CD4-positive, alpha-beta T cell treated with Interleukin-4 for 1 hour (primary cell): ENCODE measurements at regions not wholly inside any gene's neighbourhood (a gene's known extent, or its start where the extent isn't known, plus 50 kb on each side); places are given as distances from the start of the nearest gene placed in this dataset.

Experiments
- DNase-seq, 2 donors: peaks; one replicate each; pipeline ENCODE4 v3.0.0-alpha.2; 2020 to 2022

DNA sequence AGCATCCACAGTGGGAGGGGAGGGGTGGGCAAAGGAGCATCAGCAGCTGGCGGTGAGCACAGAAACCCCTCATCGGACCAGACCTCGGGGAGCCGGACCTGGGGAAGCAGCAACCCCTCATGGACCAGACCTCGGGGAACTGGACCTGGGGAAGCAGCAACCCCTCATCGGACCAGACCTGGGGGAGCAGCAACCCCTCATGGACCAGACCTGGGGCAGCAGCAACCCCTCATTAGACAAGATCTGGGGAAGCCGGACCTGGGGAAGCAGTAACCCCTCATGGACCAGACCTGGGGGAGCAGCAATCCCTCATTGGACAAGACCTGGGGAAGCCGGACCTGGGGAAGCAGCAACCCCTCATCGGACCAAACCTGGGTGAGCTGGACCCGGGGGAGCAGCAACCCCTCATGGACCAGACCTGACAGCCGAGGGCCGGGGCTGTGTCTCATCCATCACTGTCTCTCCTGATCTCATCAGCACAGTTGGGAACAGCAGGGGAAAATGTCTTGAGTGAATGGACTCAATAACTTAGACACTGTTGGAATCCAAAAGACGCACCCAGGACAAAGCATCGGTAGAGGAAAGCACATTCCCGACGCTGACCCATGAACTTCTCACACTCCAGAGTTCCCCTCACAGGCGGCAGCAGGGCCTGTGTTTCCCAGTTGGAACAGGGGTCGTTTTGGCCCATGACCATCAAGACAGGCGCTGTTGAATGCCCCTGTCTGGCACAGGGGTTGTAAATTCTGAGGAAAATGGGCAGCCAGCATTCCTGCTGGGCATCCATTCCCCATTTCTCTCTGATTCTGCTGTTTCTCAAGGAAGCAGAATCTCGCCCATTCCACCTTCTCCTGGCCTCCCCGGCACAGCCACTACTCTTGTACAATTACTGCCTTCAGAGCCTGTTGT lies 1494.6 kb downstream of the TBC1D22A start:
- DNase-seq: no peak

- no peak for DNase-seq
Measured at GRCh38 chr22:48256041-48256739, 1493.7 kb downstream of the TBC1D22A start.

GRCh38 chr22:48254311-48254873 lies 1491.9 kb downstream of the TBC1D22A start:
- no peak for DNase-seq

GRCh38 chr22:48253573-48253972 lies 1491.1 kb downstream of the TBC1D22A start:
- no peak for DNase-seq

DNA sequence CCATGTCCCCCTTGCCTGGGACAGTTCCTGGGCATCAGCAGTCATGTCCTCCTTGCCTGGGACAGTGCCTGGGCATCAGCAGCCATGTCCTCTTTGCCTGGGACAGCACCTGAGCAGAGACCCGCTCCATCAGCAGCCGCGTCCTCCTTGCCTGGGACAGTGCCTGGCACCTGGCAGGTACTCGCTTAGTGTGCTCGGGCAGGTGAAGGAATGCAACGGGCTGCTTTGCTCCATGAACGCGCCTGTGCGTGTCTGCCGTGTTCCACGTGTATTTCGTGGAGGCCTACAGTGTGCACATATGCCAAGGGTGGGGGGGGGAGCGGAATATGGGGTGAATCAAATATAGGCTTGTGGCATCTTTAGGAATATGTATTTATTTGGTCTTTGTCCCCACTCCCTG lies 1490.7 kb downstream of the TBC1D22A start:
- no peak for DNase-seq

GRCh38 chr22:48251629-48252028 lies 1489.2 kb downstream of the TBC1D22A start:
- no peak for DNase-seq

DNA sequence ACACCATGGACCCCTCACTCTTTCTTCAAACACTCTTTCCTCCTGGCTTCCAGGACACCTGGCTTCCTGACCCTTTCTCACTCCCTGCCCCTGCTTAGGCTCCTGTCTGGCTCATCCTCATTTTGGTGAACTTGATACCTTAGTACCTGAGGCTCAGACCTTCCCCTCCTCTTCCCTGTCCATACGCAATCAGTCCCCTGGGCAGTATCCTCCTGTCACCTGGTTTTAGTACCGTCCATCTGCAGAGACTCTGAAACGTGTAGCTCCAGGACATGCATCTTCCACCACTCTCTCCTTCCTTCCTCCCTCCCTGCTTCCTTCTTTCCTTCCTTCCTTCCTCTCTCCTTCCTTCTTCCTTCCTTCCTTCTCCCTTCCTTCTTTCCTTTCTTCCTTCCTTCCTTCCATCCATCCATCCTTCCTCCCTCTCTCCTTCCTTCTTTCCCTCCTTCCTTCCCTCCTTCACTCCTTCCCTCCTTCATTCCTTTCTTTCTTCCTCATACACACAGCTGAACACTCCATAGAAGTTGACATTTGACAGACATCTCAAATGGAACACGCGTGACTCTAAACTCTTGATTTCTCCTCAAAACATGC lies 1488.6 kb downstream of the TBC1D22A start:
- DNase-seq: no peak

- DNase-seq: no peak
Measured at GRCh38 chr22:48250286-48250895, 1487.9 kb downstream of the TBC1D22A start.

- no peak for DNase-seq
Measured at GRCh38 chr22:48249713-48250268, 1487.3 kb downstream of the TBC1D22A start.

DNA sequence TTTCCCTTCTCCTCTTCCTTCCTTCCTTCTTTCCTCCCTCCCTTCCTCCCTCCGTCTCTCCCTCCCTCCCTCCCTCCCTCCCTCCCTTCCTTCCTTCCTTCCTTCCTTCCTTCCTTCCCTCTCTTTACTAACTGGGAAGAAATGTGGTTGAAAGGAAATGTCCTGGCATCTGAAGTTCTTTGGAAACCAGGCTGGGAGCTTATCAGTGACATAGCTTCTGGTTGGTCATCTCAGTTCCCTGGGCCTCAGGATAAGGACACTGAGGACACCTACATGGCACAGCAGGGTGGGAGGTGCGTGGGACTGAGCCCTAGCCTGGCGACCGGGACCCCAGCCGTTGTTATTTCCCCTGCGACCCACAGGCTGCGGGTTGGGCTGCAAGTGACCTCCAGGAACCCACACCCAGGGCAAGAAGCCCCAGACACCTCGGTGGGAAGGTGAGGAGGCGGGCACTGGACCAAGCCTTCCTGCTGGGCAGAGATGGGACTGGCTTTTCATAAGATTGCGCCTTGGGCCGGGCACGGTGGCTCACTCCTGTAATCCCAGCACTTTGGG lies 1486.5 kb downstream of the TBC1D22A start:
- no peak for DNase-seq

GRCh38 chr22:48247829-48248228 lies 1485.4 kb downstream of the TBC1D22A start:
- no peak for DNase-seq

GRCh38 chr22:48245196-48245485 lies 1482.7 kb downstream of the TBC1D22A start:
- no peak for DNase-seq

DNA sequence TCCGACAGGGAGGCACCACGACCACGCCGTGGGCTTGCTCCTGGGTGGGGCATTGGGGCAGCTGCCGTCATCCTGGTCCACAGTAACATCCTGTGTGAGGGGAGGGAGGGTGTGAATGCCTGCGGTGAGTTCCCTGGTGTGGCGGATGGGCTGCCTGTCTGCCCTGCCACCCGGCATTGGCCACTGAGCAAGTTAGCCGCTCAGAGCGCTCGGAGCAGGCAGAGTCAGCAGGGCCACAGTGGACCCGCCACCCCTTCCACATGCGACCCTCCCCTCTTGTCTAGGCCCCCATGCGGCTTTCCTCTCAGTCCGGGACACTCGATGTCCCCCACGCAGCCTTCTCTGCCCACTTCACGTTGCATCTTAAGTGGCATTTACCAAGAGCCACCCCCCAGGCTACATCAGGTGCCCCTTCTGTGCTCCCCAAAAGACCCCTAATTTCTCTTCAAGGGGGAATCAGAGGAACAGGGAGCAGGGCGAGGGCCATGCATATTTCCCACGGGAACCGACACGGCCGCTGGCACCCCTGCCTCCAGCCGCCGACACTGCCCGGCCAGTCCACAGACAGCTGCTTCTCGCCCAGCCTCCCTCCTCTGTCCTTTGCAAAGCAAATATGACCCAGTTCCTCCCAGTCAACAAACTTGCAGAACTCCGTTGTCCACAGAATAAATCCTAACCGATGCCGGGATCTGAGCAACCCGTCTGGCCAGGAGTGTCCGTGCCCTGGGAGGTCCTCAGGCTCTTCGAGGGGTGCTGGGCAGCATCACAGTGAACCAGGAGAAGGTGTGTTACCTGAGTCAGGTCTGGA lies 1482.1 kb downstream of the TBC1D22A start:
- DNase-seq: no peak

- DNase-seq: no peak
Measured at GRCh38 chr22:48242461-48242864, 1480.0 kb downstream of the TBC1D22A start.

- DNase-seq: no peak
Measured at GRCh38 chr22:48241658-48242057, 1479.2 kb downstream of the TBC1D22A start.

DNA sequence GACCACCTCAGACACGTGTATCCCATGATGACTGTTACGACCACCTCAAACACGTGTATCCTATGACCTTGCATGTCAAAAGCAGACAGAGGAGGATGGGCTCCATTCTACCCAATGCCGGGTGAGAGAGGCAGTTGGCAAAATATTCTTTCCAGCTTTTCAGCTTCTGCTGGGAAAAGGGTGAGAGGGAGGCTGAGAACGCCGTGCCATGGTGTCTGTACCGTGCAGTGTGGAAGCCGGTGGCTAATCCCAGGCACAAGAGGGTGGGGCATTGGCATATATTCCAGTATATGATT lies 1478.4 kb downstream of the TBC1D22A start:
- no peak for DNase-seq

DNA sequence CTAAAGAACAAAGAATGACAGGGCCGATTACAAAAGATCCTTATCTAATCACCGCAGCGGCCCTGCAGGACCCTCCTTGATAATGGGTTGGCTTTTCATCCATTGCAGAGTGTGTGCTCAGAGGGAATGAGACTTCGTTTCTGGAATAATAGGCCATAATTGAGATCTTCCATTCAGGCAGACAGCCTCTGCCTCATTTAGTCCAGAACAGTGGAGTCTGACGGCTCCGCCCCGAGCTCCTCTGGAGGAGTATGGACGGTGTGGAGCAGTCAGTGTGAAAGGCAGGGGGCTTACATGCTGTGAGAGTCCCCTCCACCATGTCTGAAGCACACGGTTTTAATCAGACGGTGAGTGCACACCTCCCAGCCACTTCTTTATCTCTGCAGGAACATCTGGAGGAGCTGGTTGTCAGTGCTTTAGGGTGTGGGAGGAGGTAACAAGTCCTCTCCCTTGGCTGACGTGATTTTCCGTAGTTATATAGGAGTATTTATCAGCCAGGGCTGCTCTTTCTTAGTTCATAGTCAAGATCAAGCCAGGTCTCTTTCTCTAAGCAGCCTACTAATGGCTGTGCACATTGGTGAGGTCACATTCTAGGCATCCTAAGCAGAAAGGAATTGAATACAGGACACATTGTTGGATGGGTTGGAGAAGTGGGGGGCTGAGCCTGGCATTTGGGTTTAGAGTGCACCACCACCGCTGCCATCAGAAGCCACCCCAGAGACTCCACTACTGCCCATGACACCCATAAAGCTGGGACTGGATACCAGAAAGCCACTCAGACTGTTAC lies 1477.9 kb downstream of the TBC1D22A start:
- no peak for DNase-seq

DNA sequence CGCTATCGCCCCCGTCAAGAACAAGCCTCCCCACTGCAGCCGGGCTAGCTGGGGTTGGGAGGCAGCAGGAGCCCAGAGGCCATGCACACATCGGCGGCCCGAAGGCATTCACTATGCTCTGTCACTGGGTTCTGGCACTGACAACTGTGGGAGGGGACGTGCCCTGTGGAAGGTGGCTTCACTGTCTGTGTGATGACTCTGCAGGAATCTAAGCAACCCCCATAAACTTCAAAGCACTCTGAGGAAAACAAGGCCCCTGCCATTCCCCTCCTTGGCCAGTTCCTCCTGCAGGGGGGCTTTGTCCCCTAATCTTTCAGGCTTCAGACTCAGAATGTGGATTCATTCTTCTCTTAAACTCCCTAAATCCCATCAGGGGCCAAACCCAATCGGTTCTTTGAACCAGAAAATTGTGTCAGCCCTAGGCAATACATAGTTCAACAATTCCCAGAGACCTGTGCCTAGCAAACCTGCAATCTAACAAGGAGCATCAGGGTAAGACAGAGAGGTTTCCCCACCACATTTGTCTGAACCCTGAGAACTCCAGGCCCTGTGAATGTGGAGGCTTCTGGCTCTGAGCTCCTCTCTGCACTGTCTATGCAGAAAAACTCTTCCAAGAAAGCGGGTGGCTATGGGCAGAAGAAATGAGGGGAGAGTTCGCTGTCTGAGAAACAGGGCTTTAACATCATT lies 1477.2 kb downstream of the TBC1D22A start:
- no peak for DNase-seq

DNA sequence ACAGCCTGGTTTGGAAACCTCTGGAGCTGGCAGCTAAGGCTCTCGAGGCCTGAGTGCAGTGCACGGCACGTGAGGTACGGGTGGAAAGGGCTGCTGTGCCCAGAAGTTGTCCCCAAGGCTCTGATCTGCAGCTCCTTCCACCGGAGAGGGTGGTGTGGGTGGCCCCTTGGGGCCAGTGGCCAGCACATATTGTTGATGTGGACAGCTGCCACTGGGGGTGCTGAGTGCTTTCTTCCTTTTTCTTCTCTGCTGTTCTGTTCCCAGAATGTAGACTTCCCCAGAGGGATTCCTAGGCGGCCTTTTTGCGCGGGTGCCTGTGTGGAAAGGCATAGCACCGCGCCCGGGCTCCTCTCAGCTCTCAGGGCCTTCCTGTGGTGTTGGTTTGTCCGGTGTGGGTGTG lies 1476.5 kb downstream of the TBC1D22A start:
- no peak for DNase-seq

- DNase-seq: no peak
Measured at GRCh38 chr22:48238284-48238915, 1476.0 kb downstream of the TBC1D22A start.
